ENCODE measurements at regions not wholly inside any gene's neighbourhood (a gene's known extent, or its start where the extent isn't known, plus 50 kb on each side); places are given as distances from the start of the nearest gene placed in this dataset.
"Not testable (repeated sequence)": the region's sequence is repeated elsewhere in the genome, so short reads cannot be mapped to it uniquely, and the experiment has no call there.

- no peak for DNase-seq
These were observed 209.4 kb downstream of the FZD1 start for GRCh38 chr7:91473619-91474018.

GRCh38 chr7:91474074-91474473, 209.8 kb downstream of the FZD1 start:
- no peak for DNase-seq

DNA sequence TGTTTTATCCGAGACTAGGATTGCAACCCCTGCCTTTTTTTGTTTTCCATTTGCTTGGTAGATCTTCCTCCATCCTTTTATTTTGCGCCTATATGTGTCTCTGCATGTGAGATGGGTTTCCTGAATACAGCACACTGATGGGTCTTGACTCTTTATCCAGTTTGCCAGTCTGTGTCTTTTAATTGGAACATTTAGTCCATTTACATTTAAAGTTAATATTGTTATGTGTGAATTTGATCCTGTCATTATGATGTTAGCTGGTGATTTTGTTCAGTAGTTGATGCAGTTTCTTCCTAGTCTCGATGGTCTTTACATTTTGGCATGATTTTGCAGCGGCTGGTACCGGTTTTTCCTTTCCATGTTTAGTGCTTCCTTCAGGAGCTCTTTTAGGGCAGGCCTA, 216.2 kb downstream of the FZD1 start:
- DNase-seq, result not testable (repeated sequence)

- no peak for DNase-seq
These were observed 227.6 kb downstream of the FZD1 start for GRCh38 chr7:91491868-91492267.

DNA sequence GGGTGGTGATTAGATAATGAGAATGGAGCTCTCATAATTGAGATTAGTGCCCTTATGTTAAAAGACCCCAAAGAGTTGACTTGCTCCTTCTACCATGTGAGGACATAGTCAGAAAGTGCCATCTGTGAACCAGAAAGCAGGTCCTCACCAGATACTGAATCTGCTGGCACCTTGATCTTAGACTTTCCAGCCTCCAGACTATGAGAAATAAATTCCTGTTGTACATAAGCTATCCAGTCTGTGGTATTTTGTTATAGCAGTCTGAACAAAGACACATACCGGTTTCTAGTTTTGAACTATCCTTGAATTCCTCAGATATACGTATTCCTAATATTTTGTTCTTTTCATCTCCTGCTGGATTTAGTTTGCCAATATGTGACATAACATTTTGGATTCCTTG, 228.1 kb downstream of the FZD1 start:
- no peak for DNase-seq

DNA sequence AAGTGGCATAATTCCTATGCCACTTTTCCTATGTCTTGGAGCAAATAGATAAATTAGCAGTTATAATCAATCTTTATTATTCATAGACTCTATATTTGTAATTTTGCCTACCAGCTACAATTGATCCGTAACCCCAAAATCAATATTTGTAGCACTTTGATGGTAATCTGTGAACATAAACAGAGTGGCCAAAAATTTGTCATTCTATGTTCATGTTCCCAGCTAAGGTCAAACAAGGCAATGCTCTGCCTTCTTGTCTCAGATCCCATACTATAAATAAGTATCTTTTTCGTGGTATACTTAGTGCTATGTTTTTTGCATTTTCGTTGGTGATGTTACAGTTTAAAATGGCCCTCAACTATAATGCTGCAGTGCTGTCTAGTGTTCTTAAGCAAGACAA, 228.5 kb downstream of the FZD1 start:
- DNase-seq, result no peak

DNA sequence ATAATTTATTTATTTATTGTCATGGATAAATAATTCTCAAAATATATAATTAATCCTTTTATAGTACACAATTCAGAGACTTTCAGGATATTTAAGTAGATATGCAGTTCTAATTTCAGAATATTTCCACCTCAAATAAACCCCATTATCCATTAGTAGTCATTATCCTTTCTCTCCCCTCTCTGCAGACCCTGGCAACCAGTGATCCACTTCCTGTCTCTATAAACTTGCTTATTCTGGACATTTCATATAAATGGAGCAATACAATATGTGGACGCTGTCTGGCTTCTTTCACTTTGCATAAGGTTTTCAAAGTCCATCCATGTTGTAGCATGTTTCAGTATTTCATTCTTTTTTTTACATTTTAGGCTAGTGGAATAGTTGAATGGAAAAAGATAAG, 230.2 kb downstream of the FZD1 start:
- no peak for DNase-seq

DNA sequence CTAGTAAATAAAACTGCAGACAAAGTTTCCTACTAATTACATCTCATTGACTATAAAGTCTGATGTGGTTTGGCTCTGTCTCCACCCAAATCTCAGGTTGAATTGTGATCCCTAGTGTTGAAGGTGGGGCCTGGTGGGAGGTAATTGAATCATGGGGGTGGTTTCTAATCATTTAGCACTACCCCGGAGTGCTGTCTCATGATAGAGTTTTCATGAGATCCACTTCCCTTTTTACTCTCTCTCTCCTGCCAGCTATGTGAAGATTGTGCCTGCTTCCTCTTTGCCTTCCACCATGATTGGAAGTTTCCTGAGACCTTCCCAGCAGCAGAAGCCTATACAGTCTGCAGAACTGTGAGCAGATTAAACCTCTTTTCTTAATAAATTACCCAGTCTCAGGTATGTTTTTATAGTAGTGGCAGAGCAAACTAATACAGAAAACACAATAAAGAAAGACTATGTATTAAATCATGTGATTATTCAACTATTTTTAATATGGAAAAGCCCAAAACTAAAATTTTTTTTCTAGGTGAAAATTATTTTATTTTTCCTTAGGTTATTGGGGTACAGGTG, 232.1 kb downstream of the FZD1 start:
- no peak for DNase-seq

- not testable (repeated sequence) for DNase-seq
These were observed 233.0 kb downstream of the FZD1 start for GRCh38 chr7:91497277-91497676.

DNA sequence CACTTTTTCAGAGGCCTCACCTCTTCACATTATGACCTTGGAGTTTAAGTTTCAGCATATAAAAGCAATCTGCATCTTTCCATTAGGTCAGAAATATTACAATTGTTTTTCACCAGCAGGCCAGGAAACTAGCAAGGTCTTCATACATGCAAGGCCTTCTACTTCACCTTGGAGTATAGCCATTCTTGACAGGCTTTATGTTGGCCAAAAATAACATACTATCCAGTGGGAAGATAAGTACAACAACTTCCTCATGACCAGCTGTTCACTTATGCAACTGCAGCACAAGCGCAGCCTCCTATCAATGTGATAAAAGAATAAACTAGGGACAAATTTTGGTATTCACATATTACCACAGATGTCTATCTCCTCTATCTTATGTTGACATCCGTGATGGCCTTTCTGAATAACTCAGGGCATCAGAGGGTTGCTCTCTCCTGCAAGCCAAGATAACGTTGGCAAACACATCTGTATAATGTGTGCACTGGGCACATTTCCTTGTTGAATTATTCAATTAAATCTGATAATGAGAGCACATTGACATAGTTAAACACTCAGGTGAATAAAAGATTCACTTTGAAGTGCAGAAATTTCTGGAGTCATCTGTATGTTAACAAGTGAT, 239.8 kb downstream of the FZD1 start:
- DNase-seq, result peak; percentile 78

DNA sequence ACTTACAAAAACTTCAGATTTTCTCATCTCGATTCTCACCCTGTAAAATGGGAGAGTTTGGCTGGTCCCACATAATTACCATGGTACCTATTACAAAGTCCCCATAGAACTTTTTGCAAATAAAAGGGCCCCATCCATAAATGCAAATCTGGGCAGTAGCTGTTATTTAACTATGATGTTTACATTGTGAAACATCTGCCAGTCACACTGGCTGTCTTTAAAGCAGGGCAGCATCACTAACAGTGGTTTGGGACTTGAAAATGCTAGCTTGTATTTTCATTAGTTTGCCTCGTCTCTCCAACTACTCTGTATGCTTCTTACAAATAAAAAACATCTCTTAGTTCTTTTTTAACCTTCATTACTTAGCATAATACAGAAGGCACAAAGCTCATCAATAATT, 240.7 kb downstream of the FZD1 start:
- no peak for DNase-seq

- not testable (repeated sequence) for DNase-seq
These were observed 242.7 kb downstream of the FZD1 start for GRCh38 chr7:91506966-91507365.

DNA sequence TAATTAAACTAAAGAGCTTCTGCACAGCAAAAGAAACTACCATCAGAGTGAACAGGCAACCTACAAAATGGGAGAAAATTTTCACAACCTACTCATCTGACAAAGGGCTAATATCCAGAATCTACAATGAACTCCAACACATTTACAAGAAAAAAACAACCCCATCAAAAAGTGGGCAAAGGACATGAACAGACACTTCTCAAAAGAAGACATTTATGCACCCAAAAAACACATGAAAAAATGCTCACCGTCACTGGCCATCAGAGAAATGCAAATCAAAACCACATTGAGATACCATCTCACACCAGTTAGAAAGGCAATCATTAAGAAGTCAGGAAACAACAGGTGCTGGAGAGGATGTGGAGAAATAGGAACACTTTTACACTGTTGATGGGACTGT, 247.6 kb downstream of the FZD1 start:
- not testable (repeated sequence) for DNase-seq

- DNase-seq, result no peak
These were observed 248.7 kb downstream of the FZD1 start for GRCh38 chr7:91512958-91513357.

- no peak for DNase-seq
These were observed 250.4 kb downstream of the FZD1 start for GRCh38 chr7:91514591-91514990.

GRCh38 chr7:91515961-91516360, 251.7 kb downstream of the FZD1 start:
- DNase-seq, result no peak

- no peak for DNase-seq
These were observed 253.1 kb downstream of the FZD1 start for GRCh38 chr7:91517201-91517785.

DNA sequence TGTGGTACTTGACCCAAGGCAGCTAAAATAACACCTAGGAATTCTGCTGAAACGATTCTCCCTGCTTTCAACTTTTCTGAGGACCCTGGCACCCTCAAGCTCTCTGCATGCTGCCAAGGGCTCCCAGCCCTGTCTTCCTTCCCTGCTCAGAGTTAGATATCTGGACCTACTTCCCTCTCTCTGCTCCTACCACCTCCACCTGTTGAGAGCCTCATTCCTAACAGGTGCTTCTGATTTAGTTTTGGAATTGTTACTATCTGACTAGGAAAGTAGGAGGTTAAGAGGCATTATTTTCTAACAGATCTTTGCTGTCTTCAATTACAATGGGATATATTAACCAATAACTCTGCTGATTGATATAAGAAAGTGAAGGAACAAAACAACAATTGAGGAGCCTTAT, 253.8 kb downstream of the FZD1 start:
- no peak for DNase-seq

DNA sequence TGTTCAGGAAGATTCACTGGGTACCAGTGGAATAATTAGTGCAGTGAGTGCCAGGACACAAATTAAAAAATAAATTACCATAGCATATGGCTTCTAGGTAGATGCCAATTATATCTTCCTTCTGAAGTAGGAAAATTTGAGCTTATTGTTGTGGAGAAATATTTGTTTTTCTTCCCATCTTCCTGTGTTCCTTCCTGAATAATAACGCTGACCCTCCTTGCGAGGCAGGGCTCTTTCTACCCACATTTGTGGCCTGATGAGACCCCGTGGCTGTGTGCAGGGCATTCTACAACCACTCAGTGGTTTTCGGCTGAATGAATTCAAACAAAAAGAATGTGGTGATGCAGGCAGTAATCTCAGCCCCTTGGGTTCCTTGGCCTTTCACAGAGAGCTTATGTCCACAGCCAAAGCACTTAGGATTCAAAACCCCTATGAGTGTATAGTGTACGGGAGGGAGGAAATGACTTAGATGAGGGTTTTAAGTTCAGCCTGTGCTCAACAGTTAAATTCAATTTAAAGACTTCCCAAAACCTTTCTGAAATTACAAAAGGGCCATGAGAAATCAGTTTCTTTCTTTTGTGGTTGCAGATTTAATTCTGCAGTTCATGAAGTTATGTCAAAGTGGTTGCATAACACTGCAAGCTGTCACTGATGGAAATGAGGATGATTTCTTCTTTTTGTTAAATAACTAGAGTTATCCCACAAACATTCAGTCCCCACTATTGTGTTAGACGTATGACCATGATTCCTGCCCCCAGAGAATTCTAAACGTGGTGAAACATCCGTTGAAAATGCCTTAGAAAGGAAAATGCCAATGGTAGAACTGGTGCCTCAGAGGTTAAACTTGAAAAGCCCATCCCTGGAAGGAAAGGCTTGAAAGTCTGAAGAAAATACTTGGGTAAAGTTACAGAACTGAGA, 255.3 kb downstream of the FZD1 start:
- peak; percentile 41 for DNase-seq

GRCh38 chr7:91520645-91521044, 256.4 kb downstream of the FZD1 start:
- no peak for DNase-seq

- DNase-seq, result no peak
These were observed 262.2 kb downstream of the FZD1 start for GRCh38 chr7:91526404-91526803.

GRCh38 chr7:91527460-91527859, 263.2 kb downstream of the FZD1 start:
- no peak for DNase-seq

- DNase-seq, result no peak
These were observed 269.8 kb downstream of the FZD1 start for GRCh38 chr7:91533996-91534395.
